ENCODE measurements at regions not wholly inside any gene's neighbourhood (a gene's known extent, or its start where the extent isn't known, plus 50 kb on each side); places are given as distances from the start of the nearest gene placed in this dataset.
"Not testable (repeated sequence)": the region's sequence is repeated elsewhere in the genome, so short reads cannot be mapped to it uniquely, and the experiment has no call there.

- Mint-ChIP-seq H3K36me3 (ENCODE audit: unreplicated experiment) (no peaks in the 10 kb centered on the region), H3K9me3 (ENCODE audit: unreplicated experiment) (no peaks in the 10 kb centered on the region), H3K27ac (ENCODE audit: unreplicated experiment) (no peak overlapping the region), H3K4me3 (ENCODE audit: unreplicated experiment) (no peak overlapping the region), H3K4me1 (ENCODE audit: low read depth, unreplicated experiment) (no peaks in the 10 kb centered on the region), H3K27me3 (ENCODE audit: unreplicated experiment) (no peaks in the 10 kb centered on the region)
- no peak for DNase-seq
- no peak for TF ChIP-seq CTCF (IDR thresholded peaks at IDR 0.05; ENCODE audit: partially characterized antibody, unreplicated experiment)
Measured at GRCh38 chr13:103894626-103895025, 828.4 kb upstream of the SLC10A2 start.

GRCh38 chr13:103884101-103884723 lies 818.0 kb upstream of the SLC10A2 start:
- Mint-ChIP-seq H3K27ac (ENCODE audit: unreplicated experiment) (no peak overlapping the region), H3K4me1 (ENCODE audit: low read depth, unreplicated experiment) (peaks cover 6% of the 10 kb centered on the region), H3K9me3 (ENCODE audit: unreplicated experiment) (no peaks in the 10 kb centered on the region), H3K27me3 (ENCODE audit: unreplicated experiment) (no peaks in the 10 kb centered on the region), H3K36me3 (ENCODE audit: unreplicated experiment) (no peaks in the 10 kb centered on the region), H3K4me3 (ENCODE audit: unreplicated experiment) (no peak overlapping the region)
- no peak for DNase-seq
- TF ChIP-seq CTCF (IDR thresholded peaks at IDR 0.05; ENCODE audit: partially characterized antibody, unreplicated experiment) = no peak

DNA sequence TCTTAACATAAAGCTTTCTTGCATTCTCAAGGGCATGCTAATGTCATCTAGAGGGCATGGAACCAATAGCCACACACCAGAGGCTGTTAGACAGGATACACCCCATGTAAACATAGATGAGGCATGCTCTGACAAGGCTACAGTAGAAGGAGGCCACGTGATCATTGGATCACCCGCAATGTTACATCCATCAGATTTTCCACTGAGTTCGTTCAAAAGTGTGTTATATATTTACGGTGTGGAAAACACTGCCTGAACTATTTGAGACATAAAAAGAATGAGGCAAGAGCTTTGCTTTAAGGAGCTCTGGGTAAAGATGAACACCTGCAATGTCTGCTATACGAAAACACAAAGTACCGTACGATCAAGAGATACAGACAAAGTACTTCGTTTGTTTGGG lies 817.5 kb upstream of the SLC10A2 start:
- no peaks in the 10 kb centered on the region for H3K9me3 Mint-ChIP-seq (ENCODE audit: unreplicated experiment)
- no peak overlapping the region for H3K4me3 Mint-ChIP-seq (ENCODE audit: unreplicated experiment)
- no peaks in the 10 kb centered on the region for H3K27me3 Mint-ChIP-seq (ENCODE audit: unreplicated experiment)
- H3K36me3 Mint-ChIP-seq (ENCODE audit: unreplicated experiment) = no peaks in the 10 kb centered on the region
- DNase-seq = no peak
- no peak for TF ChIP-seq CTCF (IDR thresholded peaks at IDR 0.05; ENCODE audit: partially characterized antibody, unreplicated experiment)
- peaks cover 6% of the 10 kb centered on the region for H3K4me1 Mint-ChIP-seq (ENCODE audit: low read depth, unreplicated experiment)
- no peak overlapping the region for H3K27ac Mint-ChIP-seq (ENCODE audit: unreplicated experiment)

DNA sequence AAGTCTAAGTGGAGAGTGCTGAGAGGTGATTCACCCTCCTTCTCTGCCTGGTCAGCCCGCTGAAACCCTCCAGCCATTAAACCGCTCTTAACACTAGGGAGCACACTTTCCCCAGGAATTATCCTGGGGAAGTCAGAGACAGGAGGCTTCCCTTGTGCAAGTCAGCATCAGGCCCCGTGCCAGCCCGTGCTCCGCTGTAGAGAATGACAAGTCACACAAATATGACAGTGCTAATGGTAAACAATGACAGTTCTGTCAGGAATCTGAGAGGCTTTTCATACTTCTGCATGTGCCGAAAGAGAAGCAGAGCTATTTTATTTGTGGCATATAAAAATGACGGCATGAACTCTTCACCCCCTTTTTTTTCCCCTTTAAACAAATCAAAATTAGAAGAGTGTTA lies 816.9 kb upstream of the SLC10A2 start:
- peak; percentile 72 for DNase-seq
- Mint-ChIP-seq H3K27me3 (ENCODE audit: unreplicated experiment) (no peaks in the 10 kb centered on the region), H3K9me3 (ENCODE audit: unreplicated experiment) (no peaks in the 10 kb centered on the region), H3K4me3 (ENCODE audit: unreplicated experiment) (no peak overlapping the region), H3K27ac (ENCODE audit: unreplicated experiment) (no peak overlapping the region), H3K4me1 (ENCODE audit: low read depth, unreplicated experiment) (peaks cover 6% of the 10 kb centered on the region), H3K36me3 (ENCODE audit: unreplicated experiment) (no peaks in the 10 kb centered on the region)
- TF ChIP-seq CTCF (IDR thresholded peaks at IDR 0.05; ENCODE audit: partially characterized antibody, unreplicated experiment) = peak; percentile 37

DNA sequence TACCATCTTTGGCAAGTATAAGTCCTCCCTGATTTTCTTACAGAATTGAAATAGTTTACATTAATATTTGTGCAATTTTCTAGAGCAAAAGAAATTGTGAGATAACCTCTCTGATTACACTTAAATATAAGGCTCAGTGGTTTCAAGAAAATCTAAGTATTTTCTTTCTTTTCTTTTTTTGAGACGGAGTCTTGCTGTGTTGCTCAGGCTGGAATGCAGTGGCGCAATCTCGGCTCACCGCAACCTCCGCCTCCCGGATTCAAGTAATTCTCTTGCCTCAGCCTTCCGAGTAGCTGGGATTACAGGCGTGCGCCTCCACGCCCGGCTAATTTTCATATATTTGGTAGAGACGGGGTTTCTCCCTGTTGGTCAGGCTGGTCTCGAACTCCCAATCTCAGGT lies 813.9 kb upstream of the SLC10A2 start:
- not testable (repeated sequence) for H3K36me3 Mint-ChIP-seq (ENCODE audit: unreplicated experiment); H3K27me3 Mint-ChIP-seq (ENCODE audit: unreplicated experiment); H3K4me3 Mint-ChIP-seq (ENCODE audit: unreplicated experiment); H3K9me3 Mint-ChIP-seq (ENCODE audit: unreplicated experiment); H3K27ac Mint-ChIP-seq (ENCODE audit: unreplicated experiment); H3K4me1 Mint-ChIP-seq (ENCODE audit: low read depth, unreplicated experiment); DNase-seq
